ENCODE measurements at regions not wholly inside any gene's neighbourhood (a gene's known extent, or its start where the extent isn't known, plus 50 kb on each side); places are given as distances from the start of the nearest gene placed in this dataset.
"Not testable (repeated sequence)": the region's sequence is repeated elsewhere in the genome, so short reads cannot be mapped to it uniquely, and the experiment has no call there.

DNA sequence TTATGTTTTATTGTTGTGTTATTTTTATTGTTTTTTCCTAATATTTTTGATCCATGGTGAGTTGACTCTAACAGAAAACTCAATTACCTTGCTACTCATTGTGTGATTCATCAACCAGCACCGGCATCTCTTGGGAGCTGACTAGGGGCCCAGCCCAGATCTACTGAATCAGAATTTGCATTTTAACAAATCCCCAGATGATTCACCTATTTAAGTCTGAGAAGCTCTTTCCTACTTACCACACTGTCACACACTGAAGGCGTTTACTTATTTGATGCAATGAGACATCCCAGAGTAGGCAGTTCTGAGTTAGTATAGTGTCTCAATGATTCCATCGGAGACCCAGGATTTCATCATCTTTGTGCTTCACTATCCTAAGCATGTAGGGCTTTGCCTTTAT, 416.6 kb downstream of the RWDD3 start:
- no peak overlapping the region for H3K4me3 ChIP-seq
- no peaks in the 10 kb centered on the region for H3K9me3 ChIP-seq
- no peak for DNase-seq
- H3K27me3 ChIP-seq: no peaks in the 10 kb centered on the region; the same call in 1 of the 2 replicates
- H3K36me3 ChIP-seq: no peaks in the 10 kb centered on the region

DNA sequence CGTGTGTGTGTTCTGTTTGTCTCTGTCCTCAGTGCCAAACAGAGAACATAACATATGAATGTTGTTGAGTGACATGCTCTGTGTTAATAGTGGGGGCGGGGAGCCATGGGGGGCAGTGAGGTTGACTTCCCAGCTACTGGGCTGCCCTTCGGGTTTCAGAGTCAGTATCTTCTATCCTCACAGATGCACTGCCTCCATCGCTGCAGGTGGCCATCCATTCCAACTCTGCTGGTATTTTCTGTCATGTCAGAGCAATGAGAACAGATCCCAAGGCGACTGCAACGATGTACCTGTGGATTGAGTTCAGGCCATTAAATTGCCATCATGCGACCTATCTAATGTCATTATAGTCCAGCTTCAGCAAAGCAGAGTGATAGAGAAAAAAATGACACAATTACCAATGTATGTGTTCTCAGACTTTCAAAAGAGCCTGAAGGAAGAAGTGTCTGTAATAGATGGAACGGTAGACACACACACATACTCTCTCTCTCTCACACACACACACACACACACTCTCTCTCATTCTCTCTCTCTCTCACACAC, 418.5 kb downstream of the RWDD3 start:
- H3K4me3 ChIP-seq: no peak overlapping the region
- DNase-seq: no peak
- no peaks in the 10 kb centered on the region; the same call in 1 of the 2 replicates for H3K27me3 ChIP-seq
- H3K9me3 ChIP-seq: no peaks in the 10 kb centered on the region
- H3K36me3 ChIP-seq: no peaks in the 10 kb centered on the region

DNA sequence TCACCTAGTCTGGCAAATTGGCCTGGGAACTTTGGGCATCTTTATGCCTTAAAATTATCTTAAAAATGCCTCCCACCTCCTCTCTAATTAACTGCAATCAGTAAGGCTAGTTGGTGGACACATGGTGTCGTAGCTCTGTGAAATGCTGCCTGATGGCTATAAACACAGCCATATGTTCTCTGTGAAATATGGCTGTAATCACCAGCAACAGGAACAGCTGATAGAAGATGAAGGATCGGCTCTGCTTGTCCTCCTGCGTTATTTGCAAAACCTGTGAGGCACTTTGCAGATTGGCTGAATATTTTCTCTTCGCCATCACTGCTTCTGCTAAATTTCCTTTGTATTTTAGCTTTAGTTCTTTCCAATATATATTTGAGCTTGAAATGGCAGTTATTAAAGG, 419.6 kb downstream of the RWDD3 start:
- Histone ChIP-seq H3K27me3 (no peaks in the 10 kb centered on the region; the same call in 1 of the 2 replicates), H3K36me3 (no peaks in the 10 kb centered on the region), H3K4me3 (no peak overlapping the region), H3K9me3 (no peaks in the 10 kb centered on the region)
- no peak for DNase-seq

DNA sequence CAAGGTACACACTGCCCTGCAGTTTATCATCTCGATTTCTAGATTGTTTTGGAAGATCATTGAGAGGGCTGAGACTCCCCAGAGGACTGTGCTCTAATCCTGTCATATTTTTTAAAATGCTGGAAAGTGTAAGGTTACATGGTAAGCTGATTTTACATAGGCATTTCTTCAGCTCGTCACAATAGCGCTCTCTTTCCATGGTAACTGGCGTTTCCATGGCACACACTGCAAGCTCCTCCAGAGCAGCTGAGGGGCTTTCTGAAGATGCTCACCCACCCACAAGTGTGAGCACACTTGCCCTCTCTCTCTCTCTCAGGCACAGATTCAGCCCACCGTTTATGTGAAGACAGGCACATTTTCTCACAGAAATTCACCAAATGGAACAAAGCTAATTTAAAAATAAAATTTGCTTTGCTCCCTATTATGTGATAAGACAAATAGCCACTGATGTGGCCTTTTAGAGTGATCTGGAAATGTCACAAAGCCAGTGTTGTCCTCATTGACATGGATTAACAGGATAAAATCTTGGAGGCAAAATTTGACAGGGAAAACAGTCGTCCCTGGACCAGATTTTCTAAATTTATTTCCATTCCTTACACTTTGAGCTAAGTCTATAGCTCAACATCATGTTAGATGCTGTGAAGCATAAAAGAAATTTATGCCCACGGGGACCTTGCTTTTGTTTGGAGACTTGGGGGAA, 421.5 kb downstream of the RWDD3 start:
- Histone ChIP-seq H3K9me3 (no peaks in the 10 kb centered on the region), H3K36me3 (no peaks in the 10 kb centered on the region), H3K27me3 (no peaks in the 10 kb centered on the region; the same call in 1 of the 2 replicates), H3K4me3 (no peak overlapping the region)
- DNase-seq: no peak

DNA sequence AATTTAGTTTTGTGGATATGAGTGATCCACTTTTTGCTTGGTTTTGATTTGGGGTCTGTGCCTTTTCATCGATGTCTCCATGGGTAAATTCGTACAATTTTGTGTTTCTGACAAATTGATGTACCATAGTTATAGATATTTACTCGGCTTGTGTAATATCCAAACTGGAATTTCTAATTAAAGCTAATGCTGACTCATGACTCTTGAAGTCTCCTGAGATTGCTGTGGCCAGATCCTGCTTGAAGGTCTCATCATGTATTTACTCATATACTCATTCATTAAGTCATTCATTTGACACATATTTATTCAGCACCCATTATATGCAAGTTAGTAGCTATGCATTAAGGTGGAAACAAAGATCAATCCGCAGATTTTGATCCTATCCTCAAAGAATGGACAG, 423.2 kb downstream of the RWDD3 start:
- H3K27me3 ChIP-seq: no peaks in the 10 kb centered on the region; the same call in 1 of the 2 replicates
- DNase-seq: no peak
- H3K36me3 ChIP-seq: no peaks in the 10 kb centered on the region
- H3K9me3 ChIP-seq: no peaks in the 10 kb centered on the region
- H3K4me3 ChIP-seq: no peak overlapping the region

DNA sequence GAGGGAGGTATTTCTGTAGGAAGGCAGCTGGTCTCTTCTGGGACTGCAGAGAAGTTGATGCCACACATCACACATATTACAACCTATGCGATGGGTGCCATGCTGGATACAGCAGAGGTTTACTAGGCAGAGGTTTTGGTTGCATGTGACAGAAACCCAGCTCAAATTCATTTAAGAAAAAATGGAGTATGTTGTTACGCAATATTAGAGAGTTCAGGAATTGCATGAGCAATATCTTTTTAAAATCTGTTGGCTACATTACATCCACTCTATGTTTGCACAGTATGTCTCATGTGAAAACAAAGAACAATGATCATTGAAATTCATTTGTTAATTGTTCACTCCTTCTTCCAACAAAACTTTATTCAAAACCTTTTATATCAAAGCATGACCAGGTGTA, 425.2 kb downstream of the RWDD3 start:
- no peaks in the 10 kb centered on the region; the same call in 1 of the 2 replicates for H3K27me3 ChIP-seq
- H3K36me3 ChIP-seq: no peaks in the 10 kb centered on the region
- H3K4me3 ChIP-seq: no peak overlapping the region
- no peaks in the 10 kb centered on the region for H3K9me3 ChIP-seq
- no peak for DNase-seq

DNA sequence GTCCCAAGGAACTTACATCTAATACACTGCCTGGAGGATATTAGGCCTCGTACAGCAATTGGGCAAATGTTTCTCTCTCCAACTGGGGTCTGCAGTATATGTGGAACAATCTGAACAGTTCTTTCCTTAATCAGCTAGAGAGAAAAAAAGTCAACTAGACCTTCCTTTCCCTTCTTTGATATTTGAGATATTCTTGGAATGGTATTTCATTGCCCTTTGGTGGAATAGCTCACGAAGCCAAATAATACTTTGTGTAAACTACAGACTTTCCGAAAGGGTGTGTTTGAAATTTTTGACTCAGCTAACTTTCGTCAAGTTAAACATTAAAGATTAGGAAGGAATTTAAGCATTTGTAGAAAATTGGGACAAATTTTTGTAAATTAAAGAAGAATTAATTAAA, 425.6 kb downstream of the RWDD3 start:
- Histone ChIP-seq H3K36me3 (no peaks in the 10 kb centered on the region), H3K9me3 (no peaks in the 10 kb centered on the region), H3K27me3 (no peaks in the 10 kb centered on the region; the same call in 1 of the 2 replicates), H3K4me3 (no peak overlapping the region)
- no peak for DNase-seq

DNA sequence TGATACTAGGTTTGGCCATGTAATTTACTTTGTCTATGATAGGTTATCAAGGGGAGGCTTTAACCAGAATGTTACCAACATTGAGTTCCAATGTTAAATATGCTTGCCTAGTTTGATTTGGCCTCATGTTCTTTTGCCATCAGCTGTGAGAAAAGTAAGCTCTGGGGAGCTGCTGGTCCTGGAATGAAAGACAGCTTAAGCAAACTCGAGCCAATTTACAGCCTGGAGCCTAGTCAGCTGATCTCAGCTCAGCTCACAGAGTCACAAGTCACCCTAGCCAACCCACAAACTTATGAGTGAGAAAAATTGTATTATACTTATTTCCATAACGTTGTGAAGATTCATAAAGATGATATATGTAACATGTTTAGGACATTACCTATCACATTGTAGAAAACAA, 426.7 kb downstream of the RWDD3 start:
- Histone ChIP-seq H3K36me3 (no peaks in the 10 kb centered on the region), H3K9me3 (no peaks in the 10 kb centered on the region), H3K27me3 (no peaks in the 10 kb centered on the region), H3K4me3 (no peak overlapping the region)
- DNase-seq: no peak

DNA sequence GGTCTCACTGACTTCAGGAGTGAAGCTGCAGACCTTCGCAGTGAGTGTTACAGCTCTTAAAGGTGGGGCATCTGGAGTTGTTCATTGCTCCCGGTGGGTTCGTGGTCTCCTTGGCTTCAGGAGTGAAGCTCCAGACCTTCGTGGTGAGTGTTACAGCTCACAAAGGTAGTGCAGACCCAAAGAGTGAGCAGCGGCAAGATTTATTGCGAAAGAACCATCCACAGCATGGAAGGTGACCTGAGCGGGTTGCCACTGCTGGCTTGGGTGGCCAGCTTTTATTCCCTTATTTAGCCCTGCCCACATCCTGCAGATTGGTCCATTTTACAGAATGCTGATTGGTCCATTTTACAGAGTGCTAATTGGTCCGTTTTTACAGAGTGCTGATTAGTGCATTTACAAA, 429.5 kb downstream of the RWDD3 start:
- not testable (repeated sequence) for H3K9me3 ChIP-seq, H3K4me3 ChIP-seq, H3K27me3 ChIP-seq, DNase-seq, H3K36me3 ChIP-seq

DNA sequence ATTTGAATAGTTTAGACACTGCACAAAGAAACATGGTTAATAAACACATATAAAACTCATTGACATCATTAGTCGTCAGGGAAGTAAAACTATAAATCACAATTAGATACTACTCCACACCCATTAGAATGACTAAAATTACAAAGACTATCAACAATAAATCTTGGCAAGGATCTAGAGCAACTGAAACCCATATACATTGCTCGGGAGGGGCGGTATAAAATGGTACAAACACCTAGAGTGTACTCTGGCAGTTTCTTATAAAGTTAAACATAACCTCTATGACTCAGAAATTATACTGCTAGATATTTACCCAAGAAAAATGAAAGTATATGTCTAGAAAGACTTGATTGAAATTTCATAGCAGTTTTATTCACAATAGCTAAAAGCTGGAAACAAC, 434.2 kb downstream of the RWDD3 start:
- Histone ChIP-seq H3K4me3 (no peak overlapping the region), H3K27me3 (no peaks in the 10 kb centered on the region), H3K9me3 (no peaks in the 10 kb centered on the region), H3K36me3 (no peaks in the 10 kb centered on the region)
- DNase-seq: no peak

DNA sequence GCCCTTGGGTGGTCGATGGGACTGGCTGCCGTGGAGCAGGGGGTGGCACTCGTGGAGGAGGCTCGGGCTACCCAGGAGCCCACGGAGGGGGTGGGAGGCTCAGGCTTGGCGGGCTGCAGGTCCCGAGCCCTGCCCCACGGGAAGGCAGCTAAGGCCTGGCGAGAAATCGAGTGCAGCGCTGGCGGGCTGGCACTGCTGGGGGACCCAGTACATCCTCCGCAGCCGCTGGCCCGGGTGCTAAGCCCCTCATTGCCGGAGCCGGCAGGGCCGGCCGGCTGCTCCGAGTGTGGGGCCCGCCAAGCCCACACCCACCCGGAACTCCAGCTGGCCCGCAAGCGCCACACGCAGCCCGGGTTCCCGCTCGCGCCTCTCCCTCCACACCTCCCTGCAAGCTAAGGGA, 435.6 kb downstream of the RWDD3 start:
- DNase-seq: not testable (repeated sequence)

DNA sequence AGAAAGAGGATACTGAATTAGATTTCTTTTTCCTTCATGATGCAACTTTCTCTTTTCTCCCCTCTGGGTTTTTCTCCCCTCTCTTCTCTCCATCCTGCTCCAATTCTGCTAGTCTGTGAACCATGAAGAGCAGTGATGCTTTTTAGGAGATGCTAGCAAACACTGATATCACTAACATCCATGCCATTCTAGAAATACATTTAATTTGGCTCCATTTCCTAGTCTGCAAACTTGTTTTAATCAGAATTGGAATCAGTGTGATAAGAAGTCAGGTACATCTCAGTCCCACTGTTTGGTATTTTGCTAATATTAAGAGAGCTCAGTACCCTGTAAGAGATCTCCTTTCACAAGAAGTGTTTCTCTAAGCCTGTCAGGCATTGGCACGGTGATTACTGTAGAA, 437.1 kb downstream of the RWDD3 start:
- H3K36me3 ChIP-seq: no peaks in the 10 kb centered on the region

More for the DNA sequence above, 435.6 kb downstream of the RWDD3 start:
- not testable (repeated sequence) for H3K27me3 ChIP-seq, H3K4me3 ChIP-seq, H3K36me3 ChIP-seq, H3K9me3 ChIP-seq

DNA sequence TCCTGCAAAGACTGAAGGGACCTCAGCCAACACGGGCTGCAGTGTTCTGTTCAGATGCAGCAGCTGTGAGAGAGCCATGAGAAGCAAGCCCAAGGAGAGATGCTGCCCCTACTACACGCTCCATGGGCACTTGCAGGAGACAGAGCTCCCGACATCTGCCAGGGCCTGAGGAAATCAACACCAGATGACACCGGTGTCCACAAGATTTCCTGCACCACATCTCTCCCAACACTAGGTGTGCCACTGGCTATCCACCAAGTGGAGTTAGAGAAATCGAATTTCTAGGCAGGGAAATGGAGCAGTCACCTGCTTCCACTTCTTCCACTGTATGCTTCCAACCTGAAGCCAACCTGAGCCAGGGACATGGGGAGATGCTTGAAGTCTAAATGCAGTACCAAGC, 445.3 kb downstream of the RWDD3 start:
- Histone ChIP-seq H3K9me3 (no peaks in the 10 kb centered on the region), H3K36me3 (no peaks in the 10 kb centered on the region), H3K4me3 (no peak overlapping the region), H3K27me3 (no peaks in the 10 kb centered on the region)
- DNase-seq: no peak

More for the DNA sequence above, 437.1 kb downstream of the RWDD3 start:
- Histone ChIP-seq H3K9me3 (no peaks in the 10 kb centered on the region), H3K4me3 (no peak overlapping the region), H3K27me3 (no peaks in the 10 kb centered on the region)
- DNase-seq: no peak

DNA sequence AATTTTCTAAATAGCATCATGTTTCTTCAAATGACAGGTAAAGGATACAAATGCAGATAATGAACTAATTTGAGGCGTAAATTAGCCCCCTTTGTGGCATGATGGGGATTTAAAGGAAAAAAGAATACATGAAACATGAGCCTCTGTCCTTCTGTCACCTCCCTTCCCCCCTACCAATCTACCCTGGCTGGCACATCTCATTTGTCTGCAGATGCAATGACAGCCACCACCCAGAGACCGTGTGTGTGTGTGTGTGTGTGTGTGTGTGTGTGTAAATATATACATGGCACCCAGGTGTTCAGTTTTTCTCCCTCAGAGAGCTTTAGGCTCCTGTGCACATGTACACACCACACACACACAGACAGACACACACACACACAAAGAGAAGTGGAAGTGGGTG, 451.1 kb downstream of the RWDD3 start:
- Histone ChIP-seq H3K9me3 (no peaks in the 10 kb centered on the region), H3K4me3 (no peak overlapping the region), H3K36me3 (no peaks in the 10 kb centered on the region), H3K27me3 (no peaks in the 10 kb centered on the region)
- no peak for DNase-seq

DNA sequence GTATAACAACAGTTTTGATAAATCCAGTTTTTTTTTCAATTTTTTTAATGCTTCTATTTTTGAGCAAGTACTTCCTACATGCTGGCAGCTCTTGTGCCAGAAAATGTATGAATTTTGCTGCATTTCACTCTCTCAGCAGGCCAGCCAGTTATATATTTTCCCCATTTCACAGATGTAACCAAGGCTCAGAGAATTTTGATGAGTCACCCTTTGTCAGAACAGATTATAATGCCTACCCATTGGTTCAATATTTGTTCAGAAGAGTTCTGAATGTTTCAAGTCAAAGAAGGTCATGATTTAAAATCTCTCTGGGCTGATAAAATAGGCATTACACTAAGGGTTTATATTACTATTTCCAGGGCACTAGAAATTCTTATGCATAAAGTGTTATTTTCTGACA, 452.2 kb downstream of the RWDD3 start:
- no peak overlapping the region for H3K4me3 ChIP-seq
- no peaks in the 10 kb centered on the region for H3K36me3 ChIP-seq
- no peaks in the 10 kb centered on the region for H3K27me3 ChIP-seq
- H3K9me3 ChIP-seq: no peaks in the 10 kb centered on the region
- DNase-seq: no peak

DNA sequence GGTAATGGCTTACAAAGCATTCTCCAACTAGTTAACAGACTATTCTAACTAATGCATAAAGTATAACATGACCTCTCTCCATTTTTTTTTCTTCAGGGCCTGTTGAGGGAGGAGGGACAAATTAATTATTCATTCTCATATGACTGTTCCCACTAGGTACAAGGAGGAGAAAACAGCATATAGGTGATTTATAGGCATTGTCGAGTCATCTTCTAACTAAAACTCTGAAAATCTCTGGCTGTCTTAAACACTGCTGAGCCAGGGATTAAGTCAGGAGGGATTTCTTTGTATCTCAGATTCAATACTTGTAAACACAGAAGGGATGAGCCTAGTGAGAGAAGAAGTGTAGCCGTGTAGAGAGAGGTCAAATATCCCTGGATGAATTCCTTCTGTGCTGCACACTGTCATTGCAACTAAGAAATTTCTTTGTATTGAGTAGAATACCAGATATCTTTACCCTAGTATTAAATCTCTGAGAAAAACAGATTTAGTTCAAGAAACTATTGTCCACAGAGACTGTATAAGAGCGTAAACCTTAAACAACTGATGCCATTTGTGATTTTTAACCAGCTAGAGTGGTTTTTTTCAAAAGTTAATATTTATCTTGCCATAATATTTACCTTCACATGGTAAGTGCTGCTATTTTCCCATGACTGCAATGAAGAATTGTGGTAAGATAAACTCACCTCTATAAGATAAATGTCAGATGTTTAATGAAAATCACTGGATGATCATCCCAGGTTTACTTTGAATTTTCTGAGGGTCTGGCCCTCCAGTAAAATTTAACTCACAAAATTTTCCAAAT, 465.3 kb downstream of the RWDD3 start:
- no peaks in the 10 kb centered on the region for H3K27me3 ChIP-seq

DNA sequence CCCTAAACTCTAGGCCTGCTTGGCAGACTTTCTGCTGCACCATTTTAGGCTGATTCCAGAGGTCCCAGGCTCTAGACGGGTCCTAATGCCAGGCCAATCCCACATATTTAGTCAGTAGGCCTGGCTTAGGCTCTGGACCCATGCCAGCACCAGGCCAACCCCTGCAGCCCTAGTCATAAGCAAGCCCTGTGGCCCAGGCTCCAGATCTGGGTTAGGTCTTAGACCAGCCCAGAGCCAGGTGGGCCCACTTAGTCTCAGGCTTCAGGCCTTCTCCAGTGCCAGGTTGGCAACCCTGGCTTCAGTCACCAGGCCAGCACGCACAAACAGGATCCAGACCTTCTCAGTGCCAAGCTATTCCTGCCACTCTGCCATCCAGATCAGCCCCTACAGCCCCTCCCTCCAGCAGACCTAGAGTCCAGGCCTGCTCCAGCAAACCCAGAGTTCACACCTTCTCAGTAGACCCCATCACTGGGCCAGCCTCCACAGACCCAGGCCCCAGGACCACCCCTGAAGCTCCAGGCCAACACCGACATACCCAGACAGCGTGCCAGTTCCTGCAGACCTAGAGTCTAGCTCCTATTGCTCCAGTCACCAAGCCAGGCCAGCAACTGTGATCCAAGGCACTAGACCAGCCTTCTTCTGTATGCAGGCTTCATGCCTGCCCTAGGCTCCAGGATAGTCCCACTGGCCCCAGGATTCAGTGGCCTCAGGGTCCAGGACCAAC, 467.6 kb downstream of the RWDD3 start:
- peaks cover 2% of the 10 kb centered on the region for H3K9me3 ChIP-seq

More for the DNA sequence above, 465.3 kb downstream of the RWDD3 start:
- peaks cover 2% of the 10 kb centered on the region for H3K9me3 ChIP-seq
- no peak overlapping the region for H3K4me3 ChIP-seq
- H3K36me3 ChIP-seq: no peaks in the 10 kb centered on the region
- DNase-seq: no peak

More for the DNA sequence above, 467.6 kb downstream of the RWDD3 start:
- Histone ChIP-seq H3K27me3 (no peaks in the 10 kb centered on the region), H3K4me3 (no peak overlapping the region), H3K36me3 (no peaks in the 10 kb centered on the region)
- no peak for DNase-seq

All from MG63 (cell line).